Fibroblast of skin of abdomen (primary cell): ENCODE measurements at regions not wholly inside any gene's neighbourhood (a gene's known extent, or its start where the extent isn't known, plus 50 kb on each side); places are given as distances from the start of the nearest gene placed in this dataset.
A peak's percentile ranks its signal among the peaks of the same experiment; 100 is the strongest.
"Not testable (repeated sequence)": the region's sequence is repeated elsewhere in the genome, so short reads cannot be mapped to it uniquely, and the experiment has no call there.

Source experiments
- DNase-seq: peaks from one replicate; pipeline ENCODE4 v3.0.0-alpha.2; 2013

DNA sequence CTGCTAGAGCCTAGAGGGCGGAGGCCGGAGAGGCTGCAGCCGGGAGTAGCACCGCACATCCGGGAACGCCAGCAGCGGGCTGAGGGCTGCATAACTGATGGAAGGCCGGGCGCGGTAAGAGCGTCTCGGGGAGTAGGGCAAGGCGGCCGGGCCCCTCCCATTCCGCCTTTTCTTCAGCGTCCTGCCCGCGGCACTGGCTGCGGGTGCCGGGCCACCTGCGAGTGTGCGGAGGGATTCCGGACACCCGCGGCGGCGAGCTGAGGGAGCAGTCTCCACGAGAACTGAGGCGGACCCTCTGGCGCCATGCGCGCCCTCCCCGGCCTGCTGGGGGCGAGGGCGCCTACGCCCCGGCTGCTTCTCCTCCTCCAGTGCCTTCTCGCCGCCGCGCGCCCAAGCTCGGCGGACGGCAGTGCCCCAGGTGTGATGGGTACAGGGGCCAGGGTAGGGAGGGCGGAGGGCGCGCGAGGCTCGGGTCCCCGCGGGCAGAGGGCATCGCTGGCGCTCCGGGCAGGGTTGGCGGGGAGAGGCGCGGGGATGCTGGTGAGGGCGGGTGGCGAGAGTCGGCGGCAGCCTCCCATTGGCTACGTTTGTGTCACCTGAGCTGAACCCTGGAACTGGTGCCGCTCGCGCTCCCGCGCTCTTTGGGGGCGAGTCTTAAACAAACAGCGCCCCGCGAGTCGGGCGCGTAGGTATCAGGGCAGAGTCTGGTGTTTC, 334.4 kb downstream of the SRGAP2C start:
- DNase-seq: peak; percentile 16

DNA sequence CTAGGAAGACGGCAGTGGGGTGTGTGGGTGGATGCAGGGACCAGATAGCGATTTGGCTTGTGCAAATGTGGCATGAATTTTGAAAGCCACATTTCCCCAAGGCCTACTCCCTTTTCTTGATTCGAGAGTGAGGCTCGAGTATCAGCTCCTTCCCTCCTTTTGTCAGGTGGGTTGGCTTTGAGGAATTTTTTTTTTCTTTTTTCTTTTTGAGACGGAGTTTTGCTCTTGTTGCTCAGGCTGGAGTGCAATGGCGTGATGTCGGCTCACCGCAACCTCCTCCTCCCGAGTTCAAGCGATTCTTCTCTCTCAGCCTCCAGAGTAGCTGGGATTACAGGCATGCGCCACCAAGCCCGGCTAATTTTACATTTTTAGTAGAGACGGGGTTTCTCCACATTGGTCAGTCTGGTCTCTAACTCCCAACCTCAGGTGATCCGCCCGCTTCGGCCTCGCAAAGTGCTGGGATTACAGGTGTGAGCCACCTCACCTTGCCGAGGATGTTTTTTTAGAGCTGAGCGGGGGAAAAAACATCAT, 335.0 kb downstream of the SRGAP2C start:
- DNase-seq: not testable (repeated sequence)

DNA sequence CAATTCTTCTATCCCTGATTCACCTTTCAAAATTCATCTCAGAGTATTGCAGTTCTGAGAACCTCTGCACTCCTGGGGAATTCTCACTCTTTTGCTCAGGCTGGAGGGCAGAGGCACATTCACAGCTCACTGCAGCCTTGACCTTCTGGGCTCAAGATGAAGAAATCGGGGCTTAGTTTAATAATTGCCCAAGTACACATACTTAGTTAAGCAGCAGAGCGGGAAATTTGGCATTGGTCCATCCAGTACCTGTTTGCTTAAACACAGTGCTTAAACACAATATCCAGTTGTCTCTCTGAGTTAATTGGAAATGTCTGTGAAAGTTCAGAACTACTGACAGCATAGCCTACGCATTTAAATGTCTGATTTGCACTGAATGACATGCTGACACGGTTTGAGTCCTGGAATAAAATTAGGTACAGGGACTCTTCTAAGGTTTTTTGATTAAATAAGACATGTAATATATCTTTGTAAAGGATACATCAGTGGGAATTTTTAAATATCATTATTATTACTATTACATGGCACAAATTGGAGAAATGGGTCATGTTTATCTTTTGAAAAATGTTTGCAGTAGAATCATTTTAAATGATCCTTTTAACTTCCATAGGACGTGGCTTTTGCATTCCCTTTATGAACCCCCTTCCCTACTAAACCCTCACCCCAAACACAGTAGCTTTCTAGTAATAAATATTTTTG, 337.4 kb downstream of the SRGAP2C start:
- no peak for DNase-seq

DNA sequence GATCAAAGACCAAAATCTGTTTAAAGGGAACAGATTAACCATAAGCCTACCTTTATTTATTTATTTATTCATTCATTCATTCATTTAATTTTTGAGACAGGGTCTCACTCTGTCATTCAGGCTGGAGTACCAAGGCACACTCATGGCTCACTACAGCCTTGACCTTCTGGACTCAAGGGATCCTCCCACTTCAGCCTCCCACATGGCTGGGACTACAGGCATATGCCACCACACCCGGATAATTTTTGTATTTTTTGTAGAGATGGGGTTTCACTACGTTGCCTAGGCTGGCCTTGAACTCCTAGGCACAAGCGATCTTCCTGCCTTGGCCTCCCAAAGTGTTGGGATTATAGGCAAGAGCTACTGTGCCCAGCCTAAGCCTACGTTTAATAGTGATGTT, 338.3 kb downstream of the SRGAP2C start:
- DNase-seq: not testable (repeated sequence)

DNA sequence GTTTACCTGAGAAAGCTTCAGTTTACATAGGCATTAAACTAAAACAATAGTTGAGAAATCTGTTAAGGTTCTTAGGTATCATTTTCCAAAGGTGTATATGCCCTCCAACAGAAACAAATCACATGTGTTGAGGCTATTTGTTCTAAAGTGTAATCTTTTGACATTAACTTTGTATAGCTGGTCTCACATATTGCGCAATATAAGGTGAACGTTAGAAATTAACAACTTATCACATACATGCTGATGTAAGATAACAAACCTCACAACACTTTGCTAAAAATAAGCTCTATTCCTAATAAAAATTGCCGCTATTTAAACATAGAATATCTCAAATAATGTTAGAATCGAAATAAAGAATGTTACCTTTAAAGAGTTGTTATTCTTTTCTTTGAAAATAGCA, 340.6 kb downstream of the SRGAP2C start:
- no peak for DNase-seq

DNA sequence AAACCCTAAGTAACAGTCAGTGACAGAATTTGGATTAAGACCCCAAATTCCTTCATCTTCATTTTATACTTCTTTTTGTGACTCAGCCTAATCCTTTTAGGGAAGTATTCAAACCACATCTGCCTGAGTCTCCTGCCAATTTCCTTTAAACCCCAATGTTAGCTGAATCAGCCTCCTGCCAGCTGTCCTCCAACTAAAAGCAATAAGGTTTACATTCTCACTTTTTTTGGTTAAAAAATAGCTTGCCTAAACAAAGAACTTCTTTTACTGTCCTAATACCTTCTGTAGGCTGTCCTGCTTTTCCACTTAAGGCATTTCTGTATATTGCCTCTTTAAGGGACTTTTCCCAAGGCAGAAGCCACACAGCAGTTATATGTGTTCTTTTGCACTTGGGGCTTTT, 344.2 kb downstream of the SRGAP2C start:
- DNase-seq: peak; percentile 35

DNA sequence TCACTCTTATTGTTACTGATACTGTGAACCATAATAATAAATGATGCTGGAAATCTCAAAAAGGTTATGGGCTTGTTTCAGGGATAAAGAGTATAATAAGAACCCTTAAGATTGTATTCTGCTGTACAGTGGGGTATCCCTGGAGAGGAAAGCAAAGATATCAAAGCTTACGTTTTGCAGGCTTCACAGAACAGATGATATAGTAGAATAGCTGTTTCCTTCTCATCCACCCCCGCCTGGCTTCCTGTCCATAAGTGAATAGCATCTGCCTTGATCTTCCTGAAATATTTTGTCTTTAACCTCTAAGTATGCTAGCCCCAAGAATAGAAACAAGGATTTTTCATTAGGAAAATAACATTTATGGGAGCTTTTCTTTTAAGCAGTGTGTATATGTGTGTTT, 345.3 kb downstream of the SRGAP2C start:
- DNase-seq: not testable (repeated sequence)

DNA sequence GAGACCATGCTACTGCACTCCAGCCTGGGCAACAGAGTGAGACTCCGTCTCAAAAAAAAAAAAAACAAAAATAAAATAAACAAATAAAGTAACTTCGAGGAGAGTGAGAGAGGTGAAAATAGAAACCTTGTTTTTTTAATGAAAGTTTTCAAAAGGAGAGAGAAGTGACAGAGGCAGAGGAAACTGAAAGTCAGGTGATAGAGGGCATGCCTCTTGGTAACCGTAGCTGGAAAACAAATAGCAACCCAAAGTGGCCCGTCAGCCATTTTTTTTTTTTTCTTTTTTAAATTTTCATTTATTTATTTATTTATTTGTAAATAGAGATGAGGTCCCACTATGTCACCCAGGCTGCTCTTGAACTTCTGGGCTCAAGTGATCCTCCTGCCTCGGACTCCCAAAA, 347.0 kb downstream of the SRGAP2C start:
- not testable (repeated sequence) for DNase-seq

DNA sequence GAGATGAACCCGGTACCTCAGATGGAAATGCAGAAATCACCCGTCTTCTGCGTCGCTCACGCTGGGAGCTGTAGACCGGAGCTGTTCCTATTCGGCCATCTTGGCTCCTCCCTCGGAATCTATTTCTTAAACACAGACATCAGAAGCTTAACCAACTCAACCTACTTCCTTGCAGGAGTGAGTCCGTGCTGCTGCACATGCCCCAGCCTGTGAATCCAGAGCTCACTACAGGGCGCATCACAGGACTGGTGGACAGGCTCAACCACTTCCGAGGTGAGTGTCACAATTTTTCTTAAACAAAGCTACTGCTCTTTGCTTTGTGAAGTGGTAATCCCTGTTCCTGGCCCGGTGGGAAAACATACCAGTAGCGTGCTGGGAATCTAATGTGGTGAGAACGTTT, 353.4 kb downstream of the SRGAP2C start:
- not testable (repeated sequence) for DNase-seq

DNA sequence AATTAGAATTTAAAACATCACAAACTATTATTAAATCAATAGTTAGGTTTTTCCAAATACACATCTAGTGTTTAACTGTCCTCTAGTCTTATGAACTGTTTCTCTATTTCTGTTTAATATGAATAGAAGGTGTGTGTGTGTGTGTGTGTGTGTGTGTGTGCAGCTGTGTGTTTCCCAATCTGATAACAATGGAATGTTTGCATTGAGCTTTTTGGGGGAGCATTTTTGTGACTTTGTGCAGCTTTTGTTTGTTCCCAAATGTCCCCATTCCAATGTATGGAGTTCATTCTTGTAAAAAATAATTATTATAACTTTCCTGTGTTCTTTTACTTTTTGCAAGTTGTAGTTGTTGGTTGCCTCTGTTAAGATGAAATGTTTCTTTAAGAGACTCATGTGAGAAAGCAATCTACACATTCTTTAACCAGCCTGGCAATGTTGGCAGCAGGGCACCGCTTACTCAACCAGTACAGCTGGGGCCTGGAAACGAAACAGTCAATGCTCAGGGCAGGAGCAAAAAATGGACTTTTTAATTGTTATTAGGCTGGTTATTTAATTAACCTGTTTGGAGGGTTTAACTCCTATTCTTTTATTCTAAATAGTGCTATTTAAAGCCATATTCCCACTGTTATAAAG, 354.3 kb downstream of the SRGAP2C start:
- DNase-seq: no peak

DNA sequence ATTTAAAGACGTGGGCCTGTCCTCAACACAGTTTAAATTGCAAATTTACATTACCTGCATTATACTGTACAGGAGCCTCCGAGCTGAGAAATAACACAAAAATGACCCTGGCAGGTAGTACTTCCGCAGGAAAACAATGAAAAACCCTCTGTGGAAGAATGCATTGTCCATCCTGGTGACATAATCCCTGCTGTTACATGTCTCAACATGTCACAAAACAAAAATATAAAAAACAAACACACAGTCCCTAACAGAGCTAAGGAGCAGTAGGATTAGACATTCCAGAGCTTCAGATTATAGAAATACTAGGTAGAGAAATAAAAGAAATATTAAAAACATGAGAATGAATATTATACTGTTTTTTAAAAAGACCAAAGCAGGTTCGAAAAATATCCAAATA, 359.2 kb downstream of the SRGAP2C start:
- not testable (repeated sequence) for DNase-seq

DNA sequence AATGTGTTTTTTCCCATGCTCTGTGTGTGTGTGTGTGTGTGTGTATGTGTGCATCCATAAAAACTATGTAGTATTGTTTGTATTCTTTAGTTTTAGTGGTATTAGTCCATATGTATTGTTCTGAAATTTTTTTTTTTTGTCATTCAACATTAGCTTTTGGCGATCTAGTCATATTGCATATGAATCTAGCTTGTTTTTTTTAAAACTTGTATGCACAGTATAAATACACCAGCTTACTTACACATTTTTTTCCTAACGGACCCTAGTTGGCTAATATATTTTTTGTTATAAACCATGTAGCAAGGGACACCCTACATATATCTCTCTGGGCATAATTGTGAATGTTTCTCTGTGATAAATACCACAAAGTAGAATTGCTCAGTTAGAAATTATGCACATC, 359.7 kb downstream of the SRGAP2C start:
- no peak for DNase-seq

DNA sequence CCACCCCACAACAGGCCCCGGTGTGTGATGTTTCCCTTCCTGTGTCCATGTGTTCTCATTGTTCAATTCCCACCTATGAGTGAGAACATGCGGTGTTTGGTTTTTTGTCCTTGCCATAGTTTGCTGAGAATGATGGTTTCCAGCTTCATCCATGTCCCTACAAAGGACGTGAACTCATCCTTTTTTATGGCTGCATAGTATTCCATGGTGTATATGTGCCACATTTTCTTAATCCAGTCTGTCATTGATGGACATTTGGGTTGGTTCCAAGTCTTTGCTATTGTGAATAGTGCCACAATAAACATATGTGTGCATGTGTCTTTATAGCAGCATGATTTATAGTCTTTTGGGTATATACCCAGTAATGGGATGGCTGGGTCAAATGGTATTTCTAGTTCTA, 361.1 kb downstream of the SRGAP2C start:
- DNase-seq: not testable (repeated sequence)

DNA sequence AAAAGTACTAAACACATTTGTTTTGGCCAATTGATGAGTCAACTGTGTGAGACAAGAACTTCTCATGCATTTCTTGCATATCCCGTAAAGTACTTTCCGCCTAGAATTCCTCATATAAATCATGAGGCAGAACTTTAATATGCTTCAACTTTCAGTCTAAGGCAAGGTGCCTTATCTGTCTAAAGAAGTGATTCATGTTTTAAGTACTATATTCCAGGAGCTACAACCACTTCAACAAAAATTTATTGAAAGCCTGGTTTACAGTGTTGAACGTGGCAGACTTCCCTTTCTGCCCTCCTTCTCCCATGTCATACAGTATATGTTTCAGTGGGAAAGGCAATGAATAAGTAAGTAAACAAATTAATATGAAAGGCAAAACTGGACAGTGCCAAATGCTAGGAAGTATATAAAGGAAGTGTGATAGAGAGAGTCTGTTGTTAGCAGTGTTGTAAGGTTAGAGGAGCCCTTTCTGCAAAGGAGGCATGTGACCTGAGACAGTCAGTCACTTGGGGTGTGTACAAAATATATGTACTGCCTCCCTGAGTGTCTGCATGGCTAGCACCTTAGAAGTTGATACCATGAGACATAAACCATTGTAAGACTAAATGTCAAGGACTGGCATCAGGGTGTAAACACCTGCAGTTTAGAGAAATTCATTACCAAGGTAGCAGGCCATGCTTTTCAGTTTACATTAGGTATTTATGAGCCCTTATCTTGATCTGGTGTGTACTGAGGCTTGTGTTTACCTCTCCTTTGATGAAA, 362.2 kb downstream of the SRGAP2C start:
- DNase-seq: peak; percentile 32

DNA sequence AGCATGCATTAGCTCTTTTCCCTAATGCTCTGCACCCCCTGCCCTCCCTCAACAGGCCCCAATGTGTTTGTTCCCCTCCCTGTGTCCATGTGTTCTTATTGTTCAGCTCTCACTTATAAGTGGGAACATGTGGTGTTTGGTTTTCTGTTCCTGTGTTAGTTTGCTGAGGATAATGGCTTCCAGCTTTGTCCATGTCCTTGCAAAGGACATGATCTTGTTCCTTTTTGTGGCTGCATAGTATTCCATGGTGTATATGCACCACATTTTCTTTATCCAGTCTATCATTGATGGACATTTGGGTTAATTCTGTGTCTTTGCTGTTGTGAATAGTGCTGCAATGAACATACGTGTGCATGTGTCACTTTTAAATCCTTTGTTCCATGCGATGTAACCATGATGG, 363.0 kb downstream of the SRGAP2C start:
- DNase-seq: not testable (repeated sequence)

DNA sequence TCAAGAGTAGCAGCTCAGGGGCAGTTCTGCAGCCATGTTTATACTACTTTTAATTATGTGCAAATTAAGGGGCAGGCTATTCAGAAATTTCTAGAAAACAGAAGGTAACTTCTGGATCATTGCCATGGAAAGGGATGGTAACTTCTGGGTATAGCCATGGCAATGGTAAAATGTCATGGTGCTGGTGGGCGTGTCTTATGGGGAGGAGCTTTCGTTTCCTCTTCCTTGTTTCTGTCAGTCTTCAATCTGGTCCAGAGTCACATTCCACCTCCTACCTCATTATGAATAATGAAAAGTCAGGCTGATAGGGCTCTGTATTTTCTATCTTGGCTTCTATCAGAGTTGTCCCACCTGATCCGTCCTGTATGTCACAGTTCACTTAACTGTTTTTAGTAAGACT, 366.0 kb downstream of the SRGAP2C start:
- DNase-seq: not testable (repeated sequence)

DNA sequence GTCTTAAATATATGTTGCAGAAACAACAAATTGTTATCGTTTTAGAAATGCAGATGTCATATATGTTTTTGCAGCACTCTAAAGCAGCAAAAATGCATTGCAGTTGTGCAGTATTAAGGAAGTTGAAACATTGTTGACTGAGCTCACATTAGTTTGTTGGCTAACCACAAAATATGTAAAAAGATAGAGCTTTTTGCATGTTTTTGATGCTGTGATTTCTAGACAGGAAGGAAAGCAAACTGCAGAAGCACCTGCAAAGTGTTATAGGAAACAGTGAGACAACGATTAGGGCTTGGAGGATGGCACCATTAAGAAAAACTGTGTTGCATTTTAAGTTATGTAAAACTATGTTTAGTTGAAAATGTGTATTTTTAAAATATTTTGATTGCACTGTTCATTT, 366.7 kb downstream of the SRGAP2C start:
- not testable (repeated sequence) for DNase-seq

DNA sequence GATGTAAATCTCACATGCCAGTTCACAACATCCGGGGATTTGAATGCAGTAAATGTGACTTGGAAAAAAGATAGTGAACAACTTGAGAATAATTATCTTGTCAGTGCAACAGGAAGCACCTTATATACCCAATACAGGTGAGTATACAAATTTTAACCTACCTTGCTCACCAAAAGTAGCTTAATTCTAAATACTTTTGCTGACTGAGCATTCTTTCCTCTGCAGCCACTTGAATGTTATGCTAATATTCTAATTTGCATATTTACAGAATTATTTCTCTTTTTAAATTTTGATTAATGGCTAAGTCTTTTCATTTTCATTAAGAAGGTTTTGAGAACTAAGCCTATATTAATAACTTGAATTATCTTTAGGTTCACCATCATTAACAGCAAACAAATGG, 371.8 kb downstream of the SRGAP2C start:
- DNase-seq: not testable (repeated sequence)

DNA sequence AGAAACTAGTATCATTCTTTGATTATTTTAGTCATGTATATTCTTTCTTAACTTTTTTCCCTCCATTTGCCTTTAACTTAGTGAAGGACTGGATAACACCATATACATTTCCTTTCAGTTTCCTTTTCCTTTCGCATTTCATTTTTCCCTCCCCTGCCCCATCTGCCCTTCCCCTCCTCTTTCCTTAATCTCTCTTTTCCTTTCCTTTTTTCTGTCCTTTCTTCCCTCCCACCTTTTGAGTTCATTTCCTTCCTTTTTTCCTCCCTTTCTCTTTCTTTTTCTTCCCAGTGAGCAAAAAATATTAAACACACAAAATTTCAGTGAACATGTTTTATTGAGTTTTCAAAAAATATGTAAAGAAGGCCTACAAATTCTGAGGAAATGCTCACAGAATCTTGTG, 373.3 kb downstream of the SRGAP2C start:
- not testable (repeated sequence) for DNase-seq

DNA sequence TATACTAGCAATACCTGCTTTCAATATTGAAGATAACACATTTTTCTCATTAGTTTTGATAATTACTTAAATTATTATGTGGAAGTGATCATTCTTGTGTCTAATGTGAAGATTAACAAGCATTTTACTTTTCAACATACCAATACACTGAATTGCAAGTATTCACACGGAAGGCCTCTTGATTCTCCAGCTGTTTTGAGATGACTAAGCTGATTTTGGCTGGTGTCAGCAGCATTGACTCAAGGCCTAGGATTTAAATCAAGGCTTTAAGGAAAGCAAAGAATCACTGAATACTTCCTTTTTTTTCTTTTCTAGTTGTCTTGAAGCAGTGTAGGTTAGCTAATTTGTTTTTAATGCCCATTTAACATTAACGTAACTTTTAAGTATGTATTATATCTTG, 373.7 kb downstream of the SRGAP2C start:
- DNase-seq: peak; percentile 91

DNA sequence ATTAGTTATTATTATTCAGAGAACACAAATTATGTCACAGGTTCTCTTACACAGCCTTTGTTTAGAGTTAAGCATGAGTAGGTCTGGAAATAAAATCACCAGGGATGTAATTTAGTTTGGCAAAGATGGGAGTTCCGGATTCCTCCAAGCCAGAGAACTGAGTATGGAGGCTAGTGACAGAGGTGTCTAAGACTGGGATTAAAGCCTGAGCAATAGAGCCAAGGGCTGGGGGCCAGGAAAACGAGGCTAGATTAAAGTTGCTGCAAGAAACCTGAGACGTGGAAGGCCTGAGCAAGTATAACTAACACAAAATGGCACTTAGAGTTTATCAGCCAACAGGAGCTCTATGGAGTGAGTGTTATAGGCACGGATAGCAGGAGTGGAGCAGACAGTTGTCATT, 381.6 kb downstream of the SRGAP2C start:
- DNase-seq: no peak

DNA sequence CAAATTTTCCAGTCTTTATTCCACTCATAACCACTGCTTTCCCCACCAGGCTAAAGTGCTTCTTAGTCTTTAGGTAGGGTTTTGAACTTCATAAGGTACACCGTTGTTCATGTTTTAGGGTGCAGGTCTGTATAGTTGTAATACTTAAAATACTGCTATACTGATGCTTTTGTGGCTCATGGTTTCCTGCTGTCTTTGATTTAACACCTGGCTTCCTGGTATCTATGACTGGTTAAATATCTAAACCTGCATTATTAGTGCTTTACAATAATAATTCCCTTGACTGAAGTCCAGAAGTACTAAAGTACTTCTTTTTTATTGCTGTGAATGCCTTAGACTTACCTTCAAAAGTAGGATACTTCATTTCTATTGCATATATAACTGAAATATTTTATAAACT, 384.7 kb downstream of the SRGAP2C start:
- DNase-seq: no peak
